ENCODE measurements at regions not wholly inside any gene's neighbourhood (a gene's known extent, or its start where the extent isn't known, plus 50 kb on each side); places are given as distances from the start of the nearest gene placed in this dataset.

DNA sequence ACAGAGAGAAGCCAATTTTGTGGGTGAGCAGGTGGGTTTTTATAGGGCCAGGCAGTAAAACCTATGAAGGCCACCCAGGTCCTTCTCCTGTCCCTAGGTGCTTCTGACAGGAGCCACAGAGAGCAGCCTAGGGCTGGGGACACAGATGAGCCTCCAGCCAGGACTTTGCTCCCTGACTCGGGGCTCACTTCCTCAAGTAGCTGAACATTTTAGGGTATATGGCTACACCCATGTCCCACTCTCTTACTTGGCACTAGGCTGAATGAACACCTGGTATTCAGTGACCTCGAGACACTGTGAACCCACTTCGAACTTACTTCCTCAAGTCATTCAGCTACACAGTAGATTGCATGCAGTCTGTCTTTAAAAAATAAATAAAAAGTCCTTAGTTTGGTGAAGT, 217.3 kb downstream of the MID1IP1 start:
- TF ChIP-seq, protein P1, sequence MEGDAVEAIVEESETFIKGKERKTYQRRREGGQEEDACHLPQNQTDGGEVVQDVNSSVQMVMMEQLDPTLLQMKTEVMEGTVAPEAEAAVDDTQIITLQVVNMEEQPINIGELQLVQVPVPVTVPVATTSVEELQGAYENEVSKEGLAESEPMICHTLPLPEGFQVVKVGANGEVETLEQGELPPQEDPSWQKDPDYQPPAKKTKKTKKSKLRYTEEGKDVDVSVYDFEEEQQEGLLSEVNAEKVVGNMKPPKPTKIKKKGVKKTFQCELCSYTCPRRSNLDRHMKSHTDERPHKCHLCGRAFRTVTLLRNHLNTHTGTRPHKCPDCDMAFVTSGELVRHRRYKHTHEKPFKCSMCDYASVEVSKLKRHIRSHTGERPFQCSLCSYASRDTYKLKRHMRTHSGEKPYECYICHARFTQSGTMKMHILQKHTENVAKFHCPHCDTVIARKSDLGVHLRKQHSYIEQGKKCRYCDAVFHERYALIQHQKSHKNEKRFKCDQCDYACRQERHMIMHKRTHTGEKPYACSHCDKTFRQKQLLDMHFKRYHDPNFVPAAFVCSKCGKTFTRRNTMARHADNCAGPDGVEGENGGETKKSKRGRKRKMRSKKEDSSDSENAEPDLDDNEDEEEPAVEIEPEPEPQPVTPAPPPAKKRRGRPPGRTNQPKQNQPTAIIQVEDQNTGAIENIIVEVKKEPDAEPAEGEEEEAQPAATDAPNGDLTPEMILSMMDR (IDR thresholded peaks at IDR 0.05) = no peak
- TF ChIP-seq POLR2A (IDR thresholded peaks at IDR 0.05) = no peak

Measured in body of pancreas (tissue), 4 donors.